SK-N-SH (cell line): ENCODE measurements at regions not wholly inside any gene's neighbourhood (a gene's known extent, or its start where the extent isn't known, plus 50 kb on each side); places are given as distances from the start of the nearest gene placed in this dataset.

Experiments used
- CTCF ChIA-PET: fragments of 300-600, 350-600 bp; formaldehyde crosslinking; extraction: SDS; loops from one replicate; lab custom pipeline; 2021; lab: Yijun Ruan, JAX
- POLR2A ChIA-PET: fragments of 350-600 bp; sonication (Branson Sonifier 250); formaldehyde crosslinking; extraction: SDS; loops from one replicate; lab custom pipeline; 2020; ENCODE audit warnings: antibody characterized with exemption, inconsistent platforms; lab: Yijun Ruan, JAX
- DNase-seq: peaks from one replicate; pipeline ENCODE4 v3.0.0; 2012
- H2AFZ ChIP-seq: fragments of 200-600 bp; sonication (generic); 2 replicates; pipeline ENCODE4 v1.8.1; 2016; ENCODE audit warnings: antibody characterized with exemption, mild to moderate bottlenecking, low read depth
- H3F3A ChIP-seq: fragments of 200-600 bp; sonication (generic); replicated peaks from 2 replicates; pipeline ENCODE3; 2016; ENCODE audit warnings: antibody characterized with exemption, mild to moderate bottlenecking; ENCODE audit not compliant: insufficient read depth
- H3K27ac ChIP-seq, 2 experiments: fragments of 200-500 bp in 1 of 2; fragments of 200-600 bp in 1 of 2; sonication (Bioruptor generic) in 1 of 2; sonication (generic), shearing (Covaris generic) in 1 of 2; 2 replicates each; pipeline versions ENCODE4 v1.5.1 to v1.6.1; 2014 to 2016; ENCODE audit warnings: low read depth in 2 of 2, inconsistent platforms in 1 of 2, low read length in 1 of 2, mild to moderate bottlenecking in 1 of 2, mixed read lengths in 1 of 2
- H3K27me3 ChIP-seq: fragments of 200-600 bp; sonication (generic), shearing (Covaris generic); 2 replicates; pipeline ENCODE4 v1.6.1; 2016; ENCODE audit warnings: mixed run types; ENCODE audit not compliant: insufficient read depth
- H3K36me3 ChIP-seq, 2 experiments: fragments of 200-500 bp in 1 of 2; fragments of 200-600 bp in 1 of 2; sonication (Bioruptor generic) in 1 of 2; sonication (generic) in 1 of 2; replicated peaks in 1 of 2; 2 replicates each; pipeline versions ENCODE3 to v1.5.1; 2014 to 2016; ENCODE audit warnings: low read length in 1 of 2, mild to moderate bottlenecking in 1 of 2; ENCODE audit not compliant: insufficient read depth in 2 of 2, control insufficient read depth in 1 of 2
- H3K4me1 ChIP-seq, 2 experiments: fragments of 200-500 bp in 1 of 2; fragments of 200-600 bp in 1 of 2; sonication (Bioruptor generic) in 1 of 2; sonication (generic), shearing (Covaris generic) in 1 of 2; 2 replicates each; pipeline versions ENCODE4 v1.5.1 to v1.6.1; 2014 to 2016; ENCODE audit warnings: low read depth in 1 of 2, low read length in 1 of 2, mixed run types in 1 of 2; ENCODE audit not compliant: insufficient read depth in 2 of 2, control insufficient read depth in 1 of 2
- H3K4me2 ChIP-seq: fragments of 200-600 bp; sonication (generic), shearing (Covaris generic); 2 replicates; pipeline ENCODE4 v1.6.1; 2017; ENCODE audit warnings: mixed run types
- H3K4me3 ChIP-seq, 2 experiments: fragments of 200-500 bp in 1 of 2; fragments of 200-600 bp in 1 of 2; sonication (Bioruptor generic) in 1 of 2; sonication (generic), shearing (Covaris generic) in 1 of 2; 2 replicates each; pipeline versions ENCODE4 v1.5.1 to v1.8.1; 2014 to 2016; ENCODE audit warnings: low read depth in 2 of 2, inconsistent platforms in 1 of 2, low read length in 1 of 2, mild to moderate bottlenecking in 1 of 2, mixed read lengths in 1 of 2, moderate library complexity in 1 of 2
- H3K79me2 ChIP-seq: fragments of 200-600 bp; sonication (generic); 2 replicates; pipeline ENCODE4 v1.8.1; 2017; ENCODE audit warnings: mild to moderate bottlenecking; ENCODE audit not compliant: insufficient read depth
- H3K9ac ChIP-seq: fragments of 200-600 bp; sonication (generic); 2 replicates; pipeline ENCODE4 v1.6.1; 2017; ENCODE audit warnings: mixed run types
- H3K9me2 ChIP-seq: fragments of 200-600 bp; sonication (generic); 2 replicates; pipeline ENCODE4 v1.6.1; 2017; ENCODE audit warnings: mixed run types
- H3K9me3 ChIP-seq: fragments of 200-600 bp; sonication (generic); 2 replicates; pipeline ENCODE4 v1.6.1; 2017; ENCODE audit warnings: mixed run types, mild to moderate bottlenecking, moderate library complexity
- H4K20me1 ChIP-seq: fragments of 200-600 bp; sonication (generic); 2 replicates; pipeline ENCODE4 v1.6.1; 2017; ENCODE audit warnings: mild to moderate bottlenecking, mixed run types; ENCODE audit not compliant: insufficient read depth
- CHD2 ChIP-seq: fragments of 150-350 bp; IDR thresholded peaks from 2 replicates; pipeline ENCODE4 v1.6.1; 2018; ENCODE audit warnings: low read length; ENCODE audit not compliant: partially characterized antibody
- ELF1 ChIP-seq: IDR thresholded peaks from 2 replicates; pipeline ENCODE4 v1.4.0; 2012
- EZH2phosphoT487 ChIP-seq: fragments of 200-600 bp; sonication (generic); IDR thresholded peaks from 2 replicates; pipeline ENCODE4 v1.6.1; 2017; ENCODE audit warnings: low read depth, mixed run types, mild to moderate bottlenecking, antibody characterized with exemption, moderate library complexity, borderline replicate concordance
- FOSL2 ChIP-seq: IDR thresholded peaks from 2 replicates; pipeline ENCODE4 v1.4.0; 2012; ENCODE audit warnings: low read depth, mild to moderate bottlenecking, moderate library complexity, borderline replicate concordance
- FOXM1 ChIP-seq: IDR thresholded peaks from 2 replicates; pipeline ENCODE4 v1.4.0; 2012; ENCODE audit warnings: low read depth, mild to moderate bottlenecking
- GABPA ChIP-seq: IDR thresholded peaks from 2 replicates; pipeline ENCODE4 v1.4.0; 2012; ENCODE audit warnings: low read depth, mild to moderate bottlenecking
- IRF3 ChIP-seq: fragments of 150-350 bp; IDR thresholded peaks from 2 replicates; pipeline ENCODE4 v1.6.1; 2016; ENCODE audit warnings: mild to moderate bottlenecking, low read depth, low read length
- MEF2A ChIP-seq: IDR thresholded peaks from 2 replicates; pipeline ENCODE4 v1.4.0; 2012; ENCODE audit warnings: low read depth, borderline replicate concordance
- MXI1 ChIP-seq: IDR thresholded peaks from 2 replicates; pipeline ENCODE4 v1.6.1; 2012; ENCODE audit warnings: mild to moderate bottlenecking, low read depth, low read length, improper control_type of control experiment
- NFIC ChIP-seq: IDR thresholded peaks from 2 replicates; pipeline ENCODE4 v1.4.0; 2012; ENCODE audit warnings: borderline replicate concordance
- NRF1 ChIP-seq: IDR thresholded peaks from 2 replicates; pipeline ENCODE4 v1.6.1; 2012; ENCODE audit warnings: low read depth, mild to moderate bottlenecking, low read length
- RAD21 ChIP-seq: IDR thresholded peaks from 2 replicates; pipeline ENCODE4 v1.6.1; 2012; ENCODE audit warnings: mild to moderate bottlenecking, low read length
- RCOR1 ChIP-seq: fragments of 150-350 bp; IDR thresholded peaks from 2 replicates; pipeline ENCODE4 v1.6.1; 2017; ENCODE audit warnings: antibody characterized with exemption, low read length
- RFX5 ChIP-seq: IDR thresholded peaks from 2 replicates; pipeline ENCODE4 v1.6.1; 2012; ENCODE audit warnings: mild to moderate bottlenecking, improper control_type of control experiment, low read length
- RXRA ChIP-seq: IDR thresholded peaks from 2 replicates; pipeline ENCODE4 v1.4.0; 2012; ENCODE audit warnings: low read depth, mild to moderate bottlenecking, borderline replicate concordance
- SIN3A ChIP-seq: IDR thresholded peaks from 2 replicates; pipeline ENCODE4 v1.6.1; 2012; ENCODE audit warnings: low read depth, mild to moderate bottlenecking, low read length, moderate library complexity, borderline replicate concordance
- SMC3 ChIP-seq: IDR thresholded peaks from 2 replicates; pipeline ENCODE4 v1.6.1; 2012; ENCODE audit warnings: low read depth, low read length, improper control_type of control experiment
- TAF1 ChIP-seq: IDR thresholded peaks from 2 replicates; pipeline ENCODE4 v1.6.1; 2012; ENCODE audit warnings: low read depth, mild to moderate bottlenecking, low read length, moderate library complexity, borderline replicate concordance
- TCF12 ChIP-seq: IDR thresholded peaks from 2 replicates; pipeline ENCODE4 v1.4.0; 2012
- USF1 ChIP-seq: IDR thresholded peaks from 2 replicates; pipeline ENCODE4 v1.4.0; 2012; ENCODE audit warnings: low read depth, borderline replicate concordance
- ZBTB33 ChIP-seq: IDR thresholded peaks from 2 replicates; pipeline ENCODE4 v1.4.0; 2012; ENCODE audit warnings: low read depth, borderline replicate concordance
- WGBS: methylation state at CpG from one replicate; pipeline ENCODE4 v1.1.6; 2017; ENCODE audit warnings: low lambda C conversion rate; 5-methylcytosine and 5-hydroxymethylcytosine counted together
- TF ChIP-seq, protein P1 (sequence below): IDR thresholded peaks from 2 replicates; pipeline ENCODE4 v1.4.0; 2012; ENCODE audit warnings: low read depth
- TF ChIP-seq, protein P2 (sequence below): IDR thresholded peaks from 2 replicates; pipeline ENCODE4; 2012

DNA sequence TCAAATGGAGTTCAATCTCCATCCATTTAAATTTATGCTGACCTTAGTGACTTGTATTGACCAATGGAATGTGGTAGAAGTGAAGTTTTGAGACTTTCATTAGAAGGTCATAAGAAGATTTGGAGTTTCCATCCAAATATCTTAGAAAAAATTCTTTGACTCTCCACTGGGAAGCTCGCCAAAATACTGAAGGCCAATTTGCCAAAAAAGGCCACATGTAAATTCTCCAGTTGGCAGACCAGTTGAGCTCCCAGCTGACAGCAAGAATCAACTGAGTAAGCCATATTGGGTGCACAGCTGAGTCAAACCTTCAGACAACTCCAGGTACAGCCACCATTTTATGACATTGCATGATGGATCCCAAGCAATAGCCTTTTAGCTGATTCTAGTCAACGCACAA is 228.3 kb upstream of the SETBP1 start (continued):
- TF ChIP-seq USF1 (no peak), FOSL2 (no peak)

GRCh38 chr18:44453505-44453904 is 227.2 kb upstream of the SETBP1 start:
- Histone ChIP-seq H3K27me3 (no peaks in the 10 kb centered on the region), H3K9me2 (no peaks in the 10 kb centered on the region), H3F3A (peaks cover 3% of the 10 kb centered on the region), H3K4me1 (peaks cover 0 to 5% of the 10 kb centered on the region in 2 experiments; a peak in 2 of 4 replicates), H3K4me2 (peak overlapping the region; percentile 11; the same call in 1 of the 2 replicates), H4K20me1 (no peaks in the 10 kb centered on the region), H3K27ac (peak overlapping the region in 1 of 2 experiments; percentile 63; a peak in 2 of 4 replicates), H3K36me3 (no peaks in the 10 kb centered on the region), H3K4me3 (no peak overlapping the region), H2AFZ (no peak overlapping the region), H3K79me2 (no peaks in the 10 kb centered on the region), H3K9me3 (no peaks in the 10 kb centered on the region), H3K9ac (no peak overlapping the region)
- DNase-seq, result no peak
- WGBS, result 53% methylated on average over 2 of the region's 2 CpGs
- CTCF ChIA-PET, result no interaction called here
- POLR2A ChIA-PET, result no interaction called here
- TF ChIP-seq ZBTB33 (no peak), RAD21 (no peak), MXI1 (no peak), SIN3A (no peak), EZH2phosphoT487 (no peak), USF1 (no peak), SMC3 (no peak), CHD2 (no peak), FOXM1 (no peak), NFIC (peak; percentile 49; the same call in 1 of the 2 replicates), RFX5 (no peak), MEF2A (no peak), RXRA (no peak), GABPA (no peak), ELF1 (no peak), NRF1 (no peak), TCF12 (peak; percentile 65), IRF3 (no peak), FOSL2 (peak; percentile 60; the same call in 1 of the 2 replicates), RCOR1 (no peak), TAF1 (no peak)
- TF ChIP-seq, protein P1, sequence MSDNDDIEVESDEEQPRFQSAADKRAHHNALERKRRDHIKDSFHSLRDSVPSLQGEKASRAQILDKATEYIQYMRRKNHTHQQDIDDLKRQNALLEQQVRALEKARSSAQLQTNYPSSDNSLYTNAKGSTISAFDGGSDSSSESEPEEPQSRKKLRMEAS, result no peak
- TF ChIP-seq, protein P2, sequence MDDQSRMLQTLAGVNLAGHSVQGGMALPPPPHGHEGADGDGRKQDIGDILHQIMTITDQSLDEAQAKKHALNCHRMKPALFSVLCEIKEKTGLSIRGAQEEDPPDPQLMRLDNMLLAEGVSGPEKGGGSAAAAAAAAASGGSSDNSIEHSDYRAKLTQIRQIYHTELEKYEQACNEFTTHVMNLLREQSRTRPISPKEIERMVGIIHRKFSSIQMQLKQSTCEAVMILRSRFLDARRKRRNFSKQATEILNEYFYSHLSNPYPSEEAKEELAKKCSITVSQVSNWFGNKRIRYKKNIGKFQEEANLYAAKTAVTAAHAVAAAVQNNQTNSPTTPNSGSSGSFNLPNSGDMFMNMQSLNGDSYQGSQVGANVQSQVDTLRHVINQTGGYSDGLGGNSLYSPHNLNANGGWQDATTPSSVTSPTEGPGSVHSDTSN, result peak; percentile 88
